ENCODE measurements at regions not wholly inside any gene's neighbourhood (a gene's known extent, or its start where the extent isn't known, plus 50 kb on each side); places are given as distances from the start of the nearest gene placed in this dataset.

GRCh38 chr5:174612686-174613085 is 111.7 kb upstream of the MSX2 start:
- intact Hi-C loops (cut with DNase I): no loop called here
- H3K4me3 ChIP-seq: no peak overlapping the region
- no peaks in the 10 kb centered on the region for H3K36me3 ChIP-seq
- no peaks in the 10 kb centered on the region for H3K4me1 ChIP-seq
- ATAC-seq (no peak), DNase-seq (no peak)
- H3K27me3 ChIP-seq: peaks cover under 1% of the 10 kb centered on the region
- no peaks in the 10 kb centered on the region for H3K9me3 ChIP-seq
- TF ChIP-seq CTCF (IDR thresholded peaks at IDR 0.05): no peak
- H3K27ac ChIP-seq: no peak overlapping the region

GRCh38 chr5:174614500-174615135 is 109.8 kb upstream of the MSX2 start:
- intact Hi-C loops (cut with DNase I): no loop called here
- Histone ChIP-seq H3K4me1 (no peaks in the 10 kb centered on the region), H3K36me3 (no peaks in the 10 kb centered on the region), H3K9me3 (no peaks in the 10 kb centered on the region), H3K4me3 (no peak overlapping the region), H3K27me3 (peaks cover 12% of the 10 kb centered on the region), H3K27ac (no peak overlapping the region)
- no peak for TF ChIP-seq CTCF (IDR thresholded peaks at IDR 0.05)
- ATAC-seq (no peak), DNase-seq (no peak)

GRCh38 chr5:174616036-174616435 is 108.3 kb upstream of the MSX2 start:
- intact Hi-C loops (cut with DNase I): no loop called here
- Histone ChIP-seq H3K4me1 (no peaks in the 10 kb centered on the region), H3K27ac (no peak overlapping the region), H3K9me3 (no peaks in the 10 kb centered on the region), H3K27me3 (peaks cover 12% of the 10 kb centered on the region), H3K36me3 (no peaks in the 10 kb centered on the region), H3K4me3 (no peak overlapping the region)
- DNase-seq (no peak), ATAC-seq (no peak)
- no peak for TF ChIP-seq CTCF (IDR thresholded peaks at IDR 0.05)

GRCh38 chr5:174617285-174617684 is 107.1 kb upstream of the MSX2 start:
- peaks cover 12% of the 10 kb centered on the region for H3K27me3 ChIP-seq
- DNase-seq (no peak), ATAC-seq (no peak)
- H3K4me1 ChIP-seq: no peaks in the 10 kb centered on the region
- no peak overlapping the region for H3K27ac ChIP-seq
- no peak overlapping the region for H3K4me3 ChIP-seq
- H3K36me3 ChIP-seq: no peaks in the 10 kb centered on the region
- no peaks in the 10 kb centered on the region for H3K9me3 ChIP-seq
- TF ChIP-seq CTCF (IDR thresholded peaks at IDR 0.05): no peak
- intact Hi-C loops (cut with DNase I): no loop called here

GRCh38 chr5:174617910-174618309 is 106.5 kb upstream of the MSX2 start:
- Histone ChIP-seq H3K27me3 (peaks cover 12% of the 10 kb centered on the region), H3K4me1 (no peaks in the 10 kb centered on the region), H3K9me3 (no peaks in the 10 kb centered on the region), H3K36me3 (no peaks in the 10 kb centered on the region), H3K27ac (no peak overlapping the region), H3K4me3 (no peak overlapping the region)
- no peak for ATAC-seq
- intact Hi-C loops (cut with DNase I): no loop called here
- DNase-seq: no peak
- no peak for TF ChIP-seq CTCF (IDR thresholded peaks at IDR 0.05)

GRCh38 chr5:174618589-174618988 is 105.8 kb upstream of the MSX2 start:
- H3K27ac ChIP-seq: no peak overlapping the region
- no peak for TF ChIP-seq CTCF (IDR thresholded peaks at IDR 0.05)
- H3K36me3 ChIP-seq: no peaks in the 10 kb centered on the region
- H3K27me3 ChIP-seq: peaks cover 12% of the 10 kb centered on the region
- DNase-seq: no peak
- no peaks in the 10 kb centered on the region for H3K4me1 ChIP-seq
- no peak for ATAC-seq
- H3K4me3 ChIP-seq: no peak overlapping the region
- intact Hi-C loops (cut with DNase I): no loop called here
- no peaks in the 10 kb centered on the region for H3K9me3 ChIP-seq

All from upper lobe of right lung (tissue), 1 donor.